ENCODE measurements at regions not wholly inside any gene's neighbourhood (a gene's known extent, or its start where the extent isn't known, plus 50 kb on each side); places are given as distances from the start of the nearest gene placed in this dataset.

DNA sequence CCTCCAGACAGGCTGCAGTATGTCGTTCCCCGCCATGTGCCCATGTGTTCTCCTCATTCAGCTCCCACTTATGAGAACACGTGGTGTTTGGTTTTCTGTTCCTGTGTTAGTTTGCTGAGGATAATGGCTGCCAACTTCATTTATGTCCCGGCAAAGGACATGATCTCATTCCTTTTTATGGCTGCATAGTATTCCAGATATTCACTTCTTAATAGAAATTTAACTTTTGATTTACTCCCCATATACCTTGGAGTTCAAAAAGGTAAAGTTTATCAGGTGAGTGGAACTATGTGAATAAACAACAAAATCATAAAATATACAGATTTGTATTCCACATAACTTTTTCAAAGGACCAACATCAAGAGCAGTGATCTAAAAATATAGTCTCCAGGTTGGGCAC is 372.6 kb downstream of the STK39 start:
- TF ChIP-seq, protein P1, sequence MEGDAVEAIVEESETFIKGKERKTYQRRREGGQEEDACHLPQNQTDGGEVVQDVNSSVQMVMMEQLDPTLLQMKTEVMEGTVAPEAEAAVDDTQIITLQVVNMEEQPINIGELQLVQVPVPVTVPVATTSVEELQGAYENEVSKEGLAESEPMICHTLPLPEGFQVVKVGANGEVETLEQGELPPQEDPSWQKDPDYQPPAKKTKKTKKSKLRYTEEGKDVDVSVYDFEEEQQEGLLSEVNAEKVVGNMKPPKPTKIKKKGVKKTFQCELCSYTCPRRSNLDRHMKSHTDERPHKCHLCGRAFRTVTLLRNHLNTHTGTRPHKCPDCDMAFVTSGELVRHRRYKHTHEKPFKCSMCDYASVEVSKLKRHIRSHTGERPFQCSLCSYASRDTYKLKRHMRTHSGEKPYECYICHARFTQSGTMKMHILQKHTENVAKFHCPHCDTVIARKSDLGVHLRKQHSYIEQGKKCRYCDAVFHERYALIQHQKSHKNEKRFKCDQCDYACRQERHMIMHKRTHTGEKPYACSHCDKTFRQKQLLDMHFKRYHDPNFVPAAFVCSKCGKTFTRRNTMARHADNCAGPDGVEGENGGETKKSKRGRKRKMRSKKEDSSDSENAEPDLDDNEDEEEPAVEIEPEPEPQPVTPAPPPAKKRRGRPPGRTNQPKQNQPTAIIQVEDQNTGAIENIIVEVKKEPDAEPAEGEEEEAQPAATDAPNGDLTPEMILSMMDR (IDR thresholded peaks at IDR 0.05; ENCODE audit: low read length, missing control alignments), result no peak
- no peak for DNase-seq (ENCODE audit: low read depth)
- no peak overlapping the region for H3K4me3 ChIP-seq (replicated peaks; ENCODE audit: low read depth, low read length)

DNA sequence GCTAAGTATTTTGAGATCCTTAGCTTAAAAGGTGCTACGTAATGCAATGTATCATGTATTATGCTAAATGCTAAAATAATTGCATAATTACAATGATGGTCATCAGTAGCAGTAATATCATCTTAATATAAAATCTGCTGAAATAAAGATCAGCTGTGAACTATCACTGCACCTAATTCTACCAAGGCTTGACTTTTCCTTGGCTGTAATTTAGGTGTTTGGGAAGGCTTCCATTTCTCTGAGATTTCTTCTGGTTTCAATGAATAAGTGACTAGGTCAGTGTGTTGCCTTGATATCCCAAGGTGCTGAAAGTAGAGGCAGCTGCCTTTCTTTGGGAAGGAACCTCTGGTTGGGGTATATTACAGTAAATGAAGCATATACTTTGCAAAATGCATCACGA is 376.1 kb downstream of the STK39 start:
- H3K4me3 ChIP-seq (replicated peaks; ENCODE audit: low read depth, low read length), result no peak overlapping the region
- DNase-seq (ENCODE audit: low read depth), result no peak
- TF ChIP-seq, protein P1 (IDR thresholded peaks at IDR 0.05; ENCODE audit: low read length, missing control alignments), result no peak

DNA sequence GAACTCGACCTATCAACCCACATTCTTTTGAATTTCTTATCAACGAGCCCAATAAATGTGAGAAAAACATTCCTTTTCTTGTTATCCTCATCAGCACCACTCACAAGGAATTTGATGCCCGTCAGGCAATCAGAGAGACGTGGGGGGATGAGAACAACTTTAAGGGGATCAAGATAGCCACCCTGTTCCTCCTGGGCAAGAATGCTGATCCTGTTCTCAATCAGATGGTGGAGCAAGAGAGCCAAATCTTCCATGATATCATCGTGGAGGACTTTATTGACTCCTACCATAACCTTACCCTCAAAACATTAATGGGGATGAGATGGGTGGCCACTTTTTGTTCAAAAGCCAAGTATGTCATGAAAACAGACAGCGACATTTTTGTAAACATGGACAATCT is 378.2 kb downstream of the STK39 start:
- H3K4me3 ChIP-seq (replicated peaks; ENCODE audit: low read depth, low read length), result no peak overlapping the region
- TF ChIP-seq, protein P1 (IDR thresholded peaks at IDR 0.05; ENCODE audit: low read length, missing control alignments), result no peak
- no peak for DNase-seq (ENCODE audit: low read depth)

DNA sequence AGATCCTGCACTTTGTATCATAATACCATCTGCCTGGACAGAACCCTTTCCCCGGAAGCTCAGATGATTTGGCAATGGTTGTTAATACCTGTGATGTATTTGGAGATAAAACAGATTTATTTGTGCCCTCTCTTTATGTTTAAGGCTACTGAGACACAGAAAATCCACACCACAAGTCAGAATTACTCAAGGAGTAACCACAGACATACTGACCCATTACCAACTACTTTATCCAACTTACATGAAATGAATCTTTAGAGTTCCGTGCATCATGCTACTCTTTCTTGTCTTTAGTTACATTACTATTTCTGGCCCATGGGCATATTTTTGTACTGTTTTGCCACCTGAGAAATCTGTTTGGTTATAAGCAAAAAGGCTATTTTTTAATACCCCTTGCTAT is 384.0 kb downstream of the STK39 start:
- TF ChIP-seq, protein P1 (IDR thresholded peaks at IDR 0.05; ENCODE audit: low read length, missing control alignments), result no peak
- DNase-seq (ENCODE audit: low read depth), result no peak
- no peak overlapping the region for H3K4me3 ChIP-seq (replicated peaks; ENCODE audit: low read depth, low read length)

DNA sequence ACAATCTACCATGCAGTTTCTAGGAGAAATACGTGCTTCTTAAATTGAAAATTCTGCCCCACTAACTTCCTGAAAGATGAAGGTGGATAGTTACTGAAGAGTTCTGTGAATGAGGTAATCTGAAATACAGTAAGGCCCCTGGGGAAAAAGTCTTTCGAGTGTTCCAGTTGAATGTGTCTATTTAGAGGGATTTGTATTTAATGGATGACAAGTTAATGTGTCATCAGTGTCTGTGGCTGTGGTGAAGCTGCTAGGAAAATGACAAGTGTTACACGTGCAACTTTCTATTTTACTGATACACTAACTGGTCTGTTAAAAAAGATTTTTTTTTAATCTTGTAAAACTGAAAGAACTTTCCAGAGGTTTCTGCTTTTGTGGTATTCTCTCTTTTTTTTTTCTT is 384.6 kb downstream of the STK39 start:
- TF ChIP-seq, protein P1 (IDR thresholded peaks at IDR 0.05; ENCODE audit: low read length, missing control alignments), result no peak
- H3K4me3 ChIP-seq (replicated peaks; ENCODE audit: low read depth, low read length), result no peak overlapping the region
- no peak for DNase-seq (ENCODE audit: low read depth)

DNA sequence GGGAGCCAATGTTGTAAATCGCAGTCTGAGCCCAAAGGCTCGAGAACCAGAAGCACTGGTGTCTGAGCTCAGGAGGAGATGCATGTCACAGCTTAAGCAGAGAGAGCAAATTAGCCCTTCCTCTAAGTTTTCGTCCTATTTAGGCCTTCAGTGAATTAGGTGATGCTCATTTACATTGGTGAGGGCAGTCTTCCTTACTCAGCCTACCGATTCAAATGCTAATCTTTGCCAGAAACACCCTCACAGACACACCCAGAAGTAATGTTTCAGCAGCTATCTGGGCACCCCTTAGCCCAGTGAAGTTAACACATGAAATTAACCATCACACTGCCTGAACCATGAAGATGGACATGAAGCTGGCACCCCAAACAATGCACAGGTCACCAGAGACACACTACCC is 385.1 kb downstream of the STK39 start:
- H3K4me3 ChIP-seq (replicated peaks; ENCODE audit: low read depth, low read length), result no peak overlapping the region

More for the DNA sequence above, 385.1 kb downstream of the STK39 start:
- TF ChIP-seq, protein P1 (IDR thresholded peaks at IDR 0.05; ENCODE audit: low read length, missing control alignments), result no peak
- no peak for DNase-seq (ENCODE audit: low read depth)
